HEK293T (cell line): ENCODE measurements at regions not wholly inside any gene's neighbourhood (a gene's known extent, or its start where the extent isn't known, plus 50 kb on each side); places are given as distances from the start of the nearest gene placed in this dataset.

Experiments
- CTCF ChIA-PET: fragments of 350-600 bp; formaldehyde crosslinking; extraction: SDS; loops from one replicate; lab custom pipeline; 2021; ENCODE audit warnings: antibody characterized with exemption, inconsistent platforms; lab: Yijun Ruan, JAX
- POLR2A ChIA-PET: fragments of 350-600 bp; formaldehyde crosslinking; extraction: SDS; loops from one replicate; lab custom pipeline; 2020; ENCODE audit warnings: antibody characterized with exemption, inconsistent platforms; lab: Yijun Ruan, JAX
- DNase-seq: peaks from one replicate; pipeline ENCODE4 v3.0.0; 2012; ENCODE audit warnings: mixed read lengths; ENCODE audit errors: extremely low spot score
- ARNT ChIP-seq: fragments of 450-650 bp; IDR thresholded peaks from 2 replicates; pipeline ENCODE4 v1.6.1; 2017; ENCODE audit warnings: mild to moderate bottlenecking
- BHLHE40 ChIP-seq: fragments of 450-650 bp; IDR thresholded peaks from 2 replicates; pipeline ENCODE4 v1.6.1; 2016; ENCODE audit warnings: mild to moderate bottlenecking, moderate library complexity, borderline replicate concordance
- CTBP1 ChIP-seq: fragments of 450-650 bp; IDR thresholded peaks from 2 replicates; pipeline ENCODE4 v1.6.1; 2016; ENCODE audit warnings: borderline replicate concordance
- ELF4 ChIP-seq: fragments of 450-650 bp; IDR thresholded peaks from 2 replicates; pipeline ENCODE4 v1.6.1; 2017; ENCODE audit warnings: antibody characterized with exemption
- FOXA1 ChIP-seq: fragments of 450-650 bp; IDR thresholded peaks from 2 replicates; pipeline ENCODE4 v1.6.1; 2016; ENCODE audit warnings: mild to moderate bottlenecking
- FOXK2 ChIP-seq: fragments of 450-650 bp; IDR thresholded peaks from 2 replicates; pipeline ENCODE4 v1.6.1; 2016; ENCODE audit warnings: mild to moderate bottlenecking
- FOXM1 ChIP-seq: fragments of 450-650 bp; IDR thresholded peaks from 2 replicates; pipeline ENCODE4 v1.6.1; 2017; ENCODE audit warnings: mild to moderate bottlenecking, borderline replicate concordance
- HDGF ChIP-seq: fragments of 450-650 bp; IDR thresholded peaks from 2 replicates; pipeline ENCODE4 v1.6.1; 2017; ENCODE audit warnings: antibody characterized with exemption, borderline replicate concordance
- L3MBTL2 ChIP-seq: fragments of 450-650 bp; conservative IDR thresholded peaks from 2 replicates; pipeline ENCODE4 v1.6.1; 2016; ENCODE audit warnings: mild to moderate bottlenecking
- LEF1 ChIP-seq: fragments of 450-650 bp; IDR thresholded peaks from 2 replicates; pipeline ENCODE4 v1.6.1; 2017; ENCODE audit warnings: mild to moderate bottlenecking, borderline replicate concordance
- NFRKB ChIP-seq: fragments of 450-650 bp; IDR thresholded peaks from 2 replicates; pipeline ENCODE4 v1.6.1; 2016; ENCODE audit warnings: mild to moderate bottlenecking, moderate library complexity
- PKNOX1 ChIP-seq: fragments of 450-650 bp; IDR thresholded peaks from 2 replicates; pipeline ENCODE4 v1.6.1; 2016
- SP1 ChIP-seq: fragments of 450-650 bp; IDR thresholded peaks from 2 replicates; pipeline ENCODE4 v1.6.1; 2017
- SUZ12 ChIP-seq: fragments of 450-650 bp; IDR thresholded peaks from 2 replicates; pipeline ENCODE4 v1.6.1; 2016; ENCODE audit warnings: mild to moderate bottlenecking
- TARDBP ChIP-seq: fragments of 450-650 bp; IDR thresholded peaks from 2 replicates; pipeline ENCODE4 v1.6.1; 2016
- ZNF384 ChIP-seq: fragments of 450-650 bp; IDR thresholded peaks from 2 replicates; pipeline ENCODE4 v1.6.1; 2016

GRCh38 chr7:23912065-23912464, 202.0 kb downstream of the STK31 start:
- ChIA-PET CTCF (no interaction called here), POLR2A (no interaction called here)
- DNase-seq, result no peak
- TF ChIP-seq ELF4 (no peak), FOXA1 (no peak), SP1 (no peak), ZNF384 (no peak), HDGF (no peak), PKNOX1 (no peak), NFRKB (no peak), BHLHE40 (no peak), FOXM1 (no peak), TARDBP (no peak), SUZ12 (no peak), L3MBTL2 (no peak), ARNT (no peak), CTBP1 (no peak), LEF1 (no peak), FOXK2 (no peak)

GRCh38 chr7:23913016-23913415, 203.0 kb downstream of the STK31 start:
- TF ChIP-seq FOXK2, result no peak
- no peak for TF ChIP-seq CTBP1
- no peak for TF ChIP-seq FOXA1
- TF ChIP-seq SP1, result no peak
- no peak for TF ChIP-seq PKNOX1
- TF ChIP-seq ELF4, result no peak
- TF ChIP-seq FOXM1, result no peak
- TF ChIP-seq ARNT, result no peak
- TF ChIP-seq TARDBP, result no peak
- ChIA-PET POLR2A (no interaction called here), CTCF (no interaction called here)
- DNase-seq, result no peak

GRCh38 chr7:23915236-23915635, 205.2 kb downstream of the STK31 start:
- ChIA-PET CTCF (no interaction called here), POLR2A (no interaction called here)
- no peak for DNase-seq
- TF ChIP-seq FOXM1 (no peak), L3MBTL2 (no peak), TARDBP (no peak), FOXA1 (no peak)

GRCh38 chr7:23918286-23918685, 208.3 kb downstream of the STK31 start:
- POLR2A ChIA-PET, result no interaction called here
- CTCF ChIA-PET, result no interaction called here
- TF ChIP-seq SUZ12 (no peak), ELF4 (no peak), TARDBP (no peak), SP1 (no peak), HDGF (no peak), FOXK2 (no peak), CTBP1 (no peak), ZNF384 (no peak), L3MBTL2 (no peak), PKNOX1 (no peak), ARNT (no peak), BHLHE40 (no peak), NFRKB (no peak), FOXM1 (no peak), LEF1 (no peak), FOXA1 (no peak)
- DNase-seq, result no peak

GRCh38 chr7:23918856-23919255, 208.8 kb downstream of the STK31 start:
- no peak for TF ChIP-seq SUZ12
- no peak for TF ChIP-seq FOXA1
- ChIA-PET POLR2A (no interaction called here), CTCF (no interaction called here)
- no peak for DNase-seq

- CTCF ChIA-PET, result interaction anchor here (0.6 kb wide), 1 partner anchor 357 kb away, joined by 4 read pairs; no protein-coding TSS in a partner anchor
- POLR2A ChIA-PET, result no interaction called here
- TF ChIP-seq ARNT, result no peak
- no peak for TF ChIP-seq HDGF
- no peak for TF ChIP-seq L3MBTL2
- DNase-seq, result no peak
These were observed 215.1 kb downstream of the STK31 start for GRCh38 chr7:23925088-23925487.

GRCh38 chr7:23927709-23928417, 217.8 kb downstream of the STK31 start:
- POLR2A ChIA-PET, result no interaction called here
- CTCF ChIA-PET, result no interaction called here

More at GRCh38 chr7:23927709-23928417, 217.8 kb downstream of the STK31 start:
- TF ChIP-seq FOXM1 (no peak), ELF4 (no peak), TARDBP (no peak), LEF1 (no peak), ZNF384 (no peak), NFRKB (no peak), BHLHE40 (no peak), ARNT (no peak), FOXA1 (no peak), SUZ12 (no peak), HDGF (no peak), CTBP1 (no peak), L3MBTL2 (no peak)
- DNase-seq, result no peak
